ENCODE measurements at regions not wholly inside any gene's neighbourhood (a gene's known extent, or its start where the extent isn't known, plus 50 kb on each side); places are given as distances from the start of the nearest gene placed in this dataset.

DNA sequence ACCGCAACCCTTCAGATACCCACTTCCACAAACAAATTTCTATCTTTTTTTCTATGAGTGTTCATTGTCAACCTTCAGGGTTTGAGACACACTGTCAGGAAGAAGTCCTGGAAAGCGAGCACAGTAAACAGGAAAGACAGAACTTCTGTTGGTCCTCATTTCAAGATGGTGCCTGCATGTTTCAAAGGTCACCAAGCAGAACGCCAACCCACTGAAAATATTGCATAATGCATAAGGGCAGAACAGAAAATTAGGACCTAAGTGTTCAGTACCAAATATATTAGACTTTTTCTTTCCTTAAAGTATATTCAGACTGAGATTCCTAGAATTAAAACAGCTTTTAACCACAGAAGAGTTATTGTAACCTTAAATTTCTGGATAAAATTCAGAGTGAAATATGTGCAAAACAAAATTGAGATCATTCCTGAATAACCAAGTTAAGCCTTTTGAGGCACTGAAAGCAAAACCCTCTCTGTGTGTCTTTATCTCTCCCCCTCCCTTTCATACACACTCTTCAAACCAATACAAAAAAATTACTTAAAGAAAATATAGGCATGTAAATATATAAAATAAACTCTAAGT is 387.8 kb upstream of the THBS1 start:
- DNase-seq = no peak

- DNase-seq = no peak
These were observed 387.3 kb upstream of the THBS1 start for GRCh38 chr15:39193611-39194010.

DNA sequence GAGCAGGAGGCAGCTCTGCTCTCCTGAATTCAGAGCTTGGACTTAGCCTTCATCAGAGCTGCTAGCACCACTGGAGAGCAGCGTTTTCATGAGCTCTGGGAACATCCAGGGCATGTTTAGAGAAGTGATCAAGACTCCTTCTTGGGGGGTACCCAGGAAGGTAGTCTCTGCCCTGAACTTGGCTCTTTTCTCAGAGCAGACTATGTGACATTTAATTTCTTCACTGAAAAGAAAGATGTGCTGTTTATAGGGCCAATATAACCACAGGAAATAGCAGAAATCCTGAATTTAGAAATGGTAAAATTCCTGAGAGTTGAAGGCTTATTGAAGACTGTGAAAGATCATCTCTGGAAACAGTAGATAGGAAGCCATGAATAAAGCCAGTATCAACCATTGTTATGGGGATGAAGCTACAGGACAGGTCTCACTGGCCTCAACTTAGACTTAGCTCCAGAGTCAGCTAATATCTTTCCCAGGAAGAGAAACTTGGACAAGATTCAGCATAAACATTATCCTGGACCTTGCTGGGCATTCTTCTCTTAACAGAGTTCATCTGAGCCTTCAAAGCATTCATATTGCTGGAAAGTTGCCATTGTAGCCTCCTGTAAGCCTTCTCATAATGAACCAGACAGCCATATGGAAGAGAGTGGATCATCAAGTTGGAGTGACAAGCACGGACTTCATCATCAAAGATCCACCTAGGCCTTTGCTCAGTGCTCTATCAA is 386.6 kb upstream of the THBS1 start:
- DNase-seq = no peak

GRCh38 chr15:39195961-39196486 is 384.9 kb upstream of the THBS1 start:
- no peak for DNase-seq

DNA sequence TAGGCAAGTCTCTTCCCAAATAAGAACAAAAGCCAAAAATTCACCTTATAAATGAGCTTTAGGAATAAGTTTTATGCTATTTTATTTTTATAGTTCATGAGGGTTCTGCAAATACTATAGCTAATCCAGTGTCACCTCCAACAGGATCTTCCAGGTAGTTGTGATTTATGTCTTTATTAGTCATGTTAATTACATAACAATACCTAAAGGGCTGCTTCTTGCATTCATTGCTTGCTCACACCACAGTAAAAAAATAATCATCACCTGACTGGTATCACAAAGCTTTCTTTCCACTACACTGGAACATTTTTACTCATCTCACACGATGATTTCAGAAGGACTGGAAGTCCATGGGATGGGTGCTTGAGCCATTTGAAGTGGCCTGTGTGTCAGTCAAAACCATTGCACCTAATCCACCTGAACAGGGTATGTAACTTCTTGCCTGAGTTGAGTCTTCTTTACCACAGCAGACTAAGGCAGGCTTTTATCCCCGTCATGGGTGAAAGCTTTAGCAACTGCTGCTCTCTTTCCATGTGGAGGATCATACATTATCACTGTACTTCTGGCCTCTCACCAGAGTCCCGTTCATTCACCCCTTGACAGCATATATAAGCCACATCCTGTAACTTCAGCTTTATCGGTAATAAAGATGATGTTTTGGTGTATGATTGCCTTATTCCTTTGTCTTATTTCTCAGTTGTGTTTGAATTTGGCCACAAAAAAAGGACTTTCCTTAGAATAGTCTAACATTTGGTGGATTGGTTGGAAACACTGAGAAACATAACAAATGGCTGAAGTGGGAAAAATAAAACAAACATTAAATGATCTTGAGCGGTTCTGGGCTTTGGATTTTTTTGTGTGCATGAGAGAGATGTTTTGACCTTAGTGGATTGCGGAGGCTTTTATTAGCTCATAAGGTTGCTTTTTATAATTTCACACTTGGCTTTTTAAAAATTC is 382.6 kb upstream of the THBS1 start:
- no peak for DNase-seq

DNA sequence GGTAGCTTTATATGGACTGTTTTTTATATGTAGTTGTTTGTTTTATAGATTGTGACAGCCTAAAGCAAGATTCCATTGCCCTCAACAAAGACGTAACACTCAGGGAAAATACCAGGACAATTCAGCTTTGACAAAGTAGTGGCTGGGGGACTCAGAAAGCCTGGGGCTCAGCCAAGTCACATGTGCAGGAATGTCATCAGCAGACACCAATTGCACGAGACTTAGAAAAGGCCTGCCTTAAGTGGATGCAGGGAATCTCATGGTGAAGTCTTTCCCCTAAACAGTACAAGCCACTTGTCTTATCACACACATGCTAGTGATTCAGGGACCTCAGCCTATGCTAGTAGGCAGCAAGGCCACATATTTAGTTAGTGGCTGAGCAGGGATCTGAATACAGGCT is 381.8 kb upstream of the THBS1 start:
- no peak for DNase-seq

- no peak for DNase-seq
These were observed 380.3 kb upstream of the THBS1 start for GRCh38 chr15:39200586-39200985.

DNA sequence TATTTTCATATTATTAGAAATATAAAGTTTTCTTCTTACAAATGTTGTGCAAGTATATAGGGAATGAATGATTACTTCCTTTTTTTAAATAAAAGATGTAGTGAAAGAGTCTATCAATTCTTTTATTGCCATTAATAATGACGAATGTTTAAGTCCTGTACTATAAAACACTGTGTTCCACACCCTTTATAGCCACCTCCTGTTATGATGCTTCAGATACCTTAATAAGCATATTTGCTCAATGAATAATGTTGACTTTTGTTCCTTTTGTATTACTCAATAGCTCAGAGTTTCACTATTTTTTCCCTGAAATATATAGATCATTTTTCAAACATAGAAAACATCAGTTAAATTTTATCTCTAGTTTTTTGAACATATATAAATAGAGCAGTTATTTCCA is 378.2 kb upstream of the THBS1 start:
- no peak for DNase-seq

DNA sequence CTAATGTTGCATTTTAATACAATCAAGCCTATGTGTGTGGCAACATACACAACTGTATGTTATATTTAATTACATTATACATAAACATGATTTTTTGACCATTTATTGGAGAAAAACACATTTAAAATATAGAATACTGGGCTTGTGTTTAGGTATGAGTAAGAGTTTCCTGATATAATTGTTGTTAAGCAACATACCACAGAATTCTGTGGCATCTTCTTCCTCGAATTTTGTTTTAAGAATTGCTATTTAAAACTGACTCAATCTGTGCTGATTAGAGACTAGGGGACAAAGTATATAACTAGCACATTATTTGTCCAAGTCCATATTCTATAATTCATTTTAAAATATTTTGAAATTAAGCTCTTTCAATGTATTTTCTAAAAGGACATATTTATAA is 376.8 kb upstream of the THBS1 start:
- DNase-seq = no peak

DNA sequence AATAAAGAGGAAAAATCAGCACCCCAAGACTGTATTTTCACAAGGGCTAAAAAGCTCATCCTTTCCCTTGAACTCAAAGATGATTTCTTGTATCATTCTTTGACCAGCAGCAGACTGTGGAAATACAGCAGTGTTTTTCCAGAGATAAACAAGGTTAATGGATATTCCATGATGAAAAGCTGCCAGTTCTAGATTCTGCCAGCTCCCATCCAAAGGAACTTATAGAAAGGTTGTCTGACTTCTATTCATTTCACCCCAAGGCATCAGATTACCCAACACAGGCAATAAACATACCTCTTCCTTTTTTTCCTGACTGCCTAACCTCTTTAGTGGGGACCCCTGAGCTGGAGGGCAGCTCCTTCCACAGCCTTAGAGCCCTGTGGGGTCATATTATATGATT is 375.8 kb upstream of the THBS1 start:
- DNase-seq = no peak

- DNase-seq = no peak
These were observed 375.1 kb upstream of the THBS1 start for GRCh38 chr15:39205506-39206371.

DNA sequence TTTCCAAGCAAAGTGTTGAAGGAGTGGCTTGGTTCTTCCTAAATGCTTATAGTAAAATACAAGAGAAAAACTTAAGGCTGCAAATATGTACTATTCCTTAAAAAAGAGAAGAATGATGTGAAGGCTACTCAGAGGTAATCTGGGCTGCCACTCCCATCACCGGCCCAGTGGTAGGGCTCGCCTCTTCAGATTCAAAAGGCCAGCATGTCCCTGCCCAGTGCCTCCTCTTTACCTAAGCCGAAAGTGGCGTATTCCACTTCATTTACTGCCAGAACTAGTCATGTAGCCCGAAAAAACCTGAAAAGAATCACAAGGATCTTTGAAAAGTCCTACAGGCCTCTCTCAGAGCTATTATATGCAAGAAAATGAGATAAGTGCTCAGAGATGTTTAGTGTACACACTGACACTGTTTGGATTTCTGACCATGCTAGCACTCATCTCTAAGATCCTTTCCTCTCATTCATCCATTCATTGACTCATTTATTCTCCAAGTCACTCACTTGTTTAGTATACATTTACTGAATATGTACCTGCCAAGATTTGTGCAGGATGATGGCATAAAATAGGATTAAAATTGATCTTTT is 373.3 kb upstream of the THBS1 start:
- DNase-seq = no peak

- DNase-seq = no peak
These were observed 372.7 kb upstream of the THBS1 start for GRCh38 chr15:39208187-39208586.

DNA sequence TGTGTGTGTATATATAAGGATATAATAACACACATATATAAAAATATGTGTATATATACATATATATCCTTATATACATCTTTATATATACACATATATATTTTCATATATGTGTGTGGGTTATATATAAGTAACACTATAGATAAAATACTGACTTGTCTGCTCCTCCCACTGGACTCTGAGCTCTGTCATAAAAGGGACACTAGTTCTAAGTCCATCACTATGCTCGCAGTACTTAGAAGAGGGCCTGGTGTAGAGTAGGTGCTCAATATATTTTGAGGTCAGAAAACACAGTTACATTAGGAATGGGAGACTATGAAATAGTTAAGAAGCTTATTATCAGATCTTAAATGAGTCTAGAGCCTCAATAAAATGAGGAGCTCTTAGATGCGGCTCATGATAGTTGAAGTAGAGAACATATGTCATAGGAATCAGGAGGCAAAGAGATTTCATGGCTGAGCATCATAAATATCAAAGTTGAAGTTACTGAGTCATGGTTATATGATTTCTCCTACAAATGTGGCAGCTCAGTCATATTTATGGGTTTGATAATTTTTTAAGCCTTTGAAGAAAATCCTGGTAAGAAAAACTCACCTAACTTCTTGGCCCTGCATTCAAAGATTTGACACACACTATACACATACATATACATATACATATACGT is 371.2 kb upstream of the THBS1 start:
- DNase-seq = no peak

- DNase-seq = no peak
These were observed 369.5 kb upstream of the THBS1 start for GRCh38 chr15:39211108-39211979.

- no peak for DNase-seq
These were observed 367.5 kb upstream of the THBS1 start for GRCh38 chr15:39213385-39213840.

DNA sequence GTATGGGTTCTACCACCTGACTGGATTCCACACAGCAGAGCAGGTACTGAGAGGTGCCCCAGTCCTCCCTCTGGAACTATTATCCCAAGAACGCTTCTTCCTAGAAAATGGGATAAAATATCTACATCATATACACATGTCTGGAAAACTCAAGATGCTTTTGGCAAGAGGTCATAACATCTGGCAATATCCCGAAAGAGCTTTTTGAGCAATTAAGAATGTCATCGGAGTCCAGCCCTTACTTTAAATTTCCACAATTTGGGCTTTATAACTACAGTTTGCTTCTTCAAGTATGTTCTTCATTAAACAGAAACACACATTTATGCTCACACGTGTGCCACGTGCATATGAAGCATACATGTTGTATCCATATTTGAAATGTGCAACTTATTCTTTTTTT is 365.9 kb upstream of the THBS1 start:
- DNase-seq = no peak

DNA sequence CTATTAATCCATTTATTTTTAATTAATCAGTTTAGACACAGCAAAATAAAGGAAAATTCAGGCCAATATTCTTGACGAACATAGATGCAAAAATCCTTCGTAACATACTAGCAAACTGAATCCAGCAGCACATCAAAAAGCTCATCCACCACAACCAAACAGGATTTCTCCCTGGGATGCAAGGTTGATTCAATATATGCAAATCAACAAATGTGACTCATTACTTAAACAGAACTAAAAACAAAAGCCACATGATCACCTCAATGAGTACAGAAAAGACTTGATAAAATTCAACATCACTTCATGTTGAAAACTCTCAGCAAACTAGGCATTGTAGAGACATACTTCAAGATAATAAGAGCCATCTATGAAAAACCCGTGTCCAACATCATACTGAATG is 364.1 kb upstream of the THBS1 start:
- no peak for DNase-seq

GRCh38 chr15:39219608-39220007 is 361.3 kb upstream of the THBS1 start:
- no peak for DNase-seq

- DNase-seq = no peak
These were observed 354.5 kb upstream of the THBS1 start for GRCh38 chr15:39226169-39226937.
